Endodermal cell (in vitro differentiated cells): ENCODE measurements at regions not wholly inside any gene's neighbourhood (a gene's known extent, or its start where the extent isn't known, plus 50 kb on each side); places are given as distances from the start of the nearest gene placed in this dataset.

ENCODE experiments used
- DNase-seq: peaks from one replicate; pipeline ENCODE4 v3.0.0-alpha.2; 2017
- H3K27ac ChIP-seq: 2 replicates; pipeline ENCODE4 v1.5.1; 2013; ENCODE audit warnings: mild to moderate bottlenecking, low read depth, low read length, moderate library complexity
- H3K27me3 ChIP-seq: 2 replicates; pipeline ENCODE4 v1.6.1; 2013; ENCODE audit warnings: mild to moderate bottlenecking, low read length, moderate library complexity; ENCODE audit not compliant: insufficient read depth, control insufficient read depth, poor library complexity, severe bottlenecking
- H3K36me3 ChIP-seq: 2 replicates; pipeline ENCODE4 v1.7.0; 2013; ENCODE audit warnings: mild to moderate bottlenecking, low read length, moderate library complexity; ENCODE audit not compliant: control insufficient read depth, insufficient read depth
- H3K4me1 ChIP-seq: one replicate; pipeline ENCODE4 v1.7.0; 2013; ENCODE audit warnings: low read length; ENCODE audit not compliant: control insufficient read depth, insufficient read depth
- H3K4me3 ChIP-seq: 2 replicates; pipeline ENCODE4 v1.5.1; 2013; ENCODE audit warnings: mild to moderate bottlenecking, low read length, moderate library complexity
- H3K9ac ChIP-seq: 2 replicates; pipeline ENCODE4 v1.6.1; 2013; ENCODE audit warnings: mild to moderate bottlenecking, low read length, moderate library complexity; ENCODE audit not compliant: poor library complexity, severe bottlenecking; ENCODE audit errors: extremely low read depth
- H3K9me3 ChIP-seq: 2 replicates; pipeline ENCODE4 v1.6.1; 2013; ENCODE audit warnings: mild to moderate bottlenecking, low read length, moderate library complexity; ENCODE audit not compliant: control insufficient read depth
- H3K27ac Mint-ChIP-seq: 2 replicates; pipeline ENCODE4 v1.8.0; 2020; ENCODE audit warnings: mixed read lengths
- H3K27me3 Mint-ChIP-seq: 2 replicates; pipeline ENCODE4 v1.8.0; 2021; ENCODE audit warnings: mild to moderate bottlenecking, mixed read lengths; ENCODE audit not compliant: insufficient read depth
- H3K36me3 Mint-ChIP-seq: 2 replicates; pipeline ENCODE4 v1.8.0; 2020; ENCODE audit warnings: low read depth, mixed read lengths
- H3K4me1 Mint-ChIP-seq: 2 replicates; pipeline ENCODE4 v1.8.0; 2020; ENCODE audit warnings: mixed read lengths
- H3K4me3 Mint-ChIP-seq: 2 replicates; pipeline ENCODE4 v1.8.0; 2020; ENCODE audit warnings: mild to moderate bottlenecking, moderate library complexity, mixed read lengths
- H3K9me3 Mint-ChIP-seq: 2 replicates; pipeline ENCODE4 v1.8.0; 2020; ENCODE audit warnings: mild to moderate bottlenecking, mixed read lengths
- WGBS, 2 experiments: methylation state at CpG; one replicate each; pipeline versions ENCODE4 v1.1.5 to v1.1.7; 2013; ENCODE audit warnings: missing lambda C conversion rate in 2 of 2, mixed read lengths in 1 of 2; ENCODE audit not compliant: insufficient coverage in 1 of 2, insufficient read length in 1 of 2; 5-methylcytosine and 5-hydroxymethylcytosine counted together
- TF ChIP-seq, protein P1 (sequence below): fragments of 200-600 bp; sonication (generic); conservative IDR thresholded peaks from 2 replicates; pipeline ENCODE4 v1.5.0; 2021; ENCODE audit warnings: antibody characterized with exemption, mild to moderate bottlenecking

DNA sequence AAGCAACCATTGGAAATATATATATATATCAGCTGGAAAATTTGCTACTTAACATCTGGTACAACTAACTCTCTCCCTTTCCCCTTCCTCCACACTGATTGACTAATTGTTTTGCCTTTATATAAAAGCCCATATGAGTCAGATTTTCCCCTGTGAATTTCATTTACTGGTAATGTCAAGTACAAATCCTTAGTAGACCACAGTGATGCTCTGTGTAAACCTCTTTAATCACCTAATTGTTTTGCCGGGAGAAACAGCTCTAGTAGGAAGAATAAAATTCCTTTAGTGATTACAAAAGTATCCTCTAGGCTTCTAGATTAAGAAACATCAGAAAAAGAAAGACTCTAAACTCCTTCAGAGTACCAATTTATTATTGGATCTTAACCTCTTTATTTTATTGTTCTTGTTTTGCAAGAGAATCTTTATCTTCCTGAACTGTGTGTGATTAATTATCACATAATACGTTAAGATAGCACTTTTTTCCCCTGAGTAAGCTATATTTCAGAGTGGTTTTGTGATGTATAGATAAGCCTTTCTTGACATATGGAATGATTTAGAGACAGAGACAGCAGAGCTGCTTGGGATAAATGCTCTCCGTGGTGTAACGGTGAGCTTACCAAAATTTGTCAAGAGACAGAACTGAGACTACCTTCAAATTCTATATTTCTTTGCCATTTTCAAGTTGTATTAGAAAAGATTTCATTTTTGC, 1606.4 kb upstream of the TENM3 start:
- no peak for DNase-seq
- H3K27ac ChIP-seq: no peak overlapping the region
- 80 to 93% methylated on average over 1 to 3 of the region's 4 CpGs for WGBS, 2 experiments

DNA sequence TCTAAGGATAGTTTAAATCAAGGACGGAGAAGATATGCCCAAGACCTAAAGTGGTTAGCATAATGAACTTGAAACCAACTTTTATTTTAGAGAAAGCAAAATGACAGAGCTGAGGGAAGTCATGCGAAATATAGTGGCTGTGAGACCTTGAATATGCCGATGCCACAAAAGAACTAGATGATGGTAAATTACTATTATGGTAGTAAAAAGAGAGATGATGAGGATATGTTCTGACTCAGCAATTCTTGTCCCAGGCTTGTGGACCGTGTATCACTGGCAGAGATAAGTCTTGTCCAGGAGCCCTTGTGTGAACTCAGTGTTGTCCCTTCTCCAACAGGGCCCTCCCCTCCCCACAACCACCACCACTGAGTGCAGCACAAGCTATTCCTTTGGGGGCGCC, 1605.6 kb upstream of the TENM3 start:
- Mint-ChIP-seq H3K36me3 (no peaks in the 10 kb centered on the region), H3K27ac (no peak overlapping the region), H3K4me1 (peaks cover 5% of the 10 kb centered on the region), H3K9me3 (no peaks in the 10 kb centered on the region), H3K4me3 (no peak overlapping the region), H3K27me3 (no peaks in the 10 kb centered on the region)
- Histone ChIP-seq H3K4me3 (no peak overlapping the region), H3K4me1 (no peaks in the 10 kb centered on the region), H3K9me3 (no peaks in the 10 kb centered on the region), H3K27ac (no peak overlapping the region), H3K9ac (no peak overlapping the region), H3K27me3 (no peaks in the 10 kb centered on the region), H3K36me3 (no peaks in the 10 kb centered on the region)
- TF ChIP-seq, protein P1, sequence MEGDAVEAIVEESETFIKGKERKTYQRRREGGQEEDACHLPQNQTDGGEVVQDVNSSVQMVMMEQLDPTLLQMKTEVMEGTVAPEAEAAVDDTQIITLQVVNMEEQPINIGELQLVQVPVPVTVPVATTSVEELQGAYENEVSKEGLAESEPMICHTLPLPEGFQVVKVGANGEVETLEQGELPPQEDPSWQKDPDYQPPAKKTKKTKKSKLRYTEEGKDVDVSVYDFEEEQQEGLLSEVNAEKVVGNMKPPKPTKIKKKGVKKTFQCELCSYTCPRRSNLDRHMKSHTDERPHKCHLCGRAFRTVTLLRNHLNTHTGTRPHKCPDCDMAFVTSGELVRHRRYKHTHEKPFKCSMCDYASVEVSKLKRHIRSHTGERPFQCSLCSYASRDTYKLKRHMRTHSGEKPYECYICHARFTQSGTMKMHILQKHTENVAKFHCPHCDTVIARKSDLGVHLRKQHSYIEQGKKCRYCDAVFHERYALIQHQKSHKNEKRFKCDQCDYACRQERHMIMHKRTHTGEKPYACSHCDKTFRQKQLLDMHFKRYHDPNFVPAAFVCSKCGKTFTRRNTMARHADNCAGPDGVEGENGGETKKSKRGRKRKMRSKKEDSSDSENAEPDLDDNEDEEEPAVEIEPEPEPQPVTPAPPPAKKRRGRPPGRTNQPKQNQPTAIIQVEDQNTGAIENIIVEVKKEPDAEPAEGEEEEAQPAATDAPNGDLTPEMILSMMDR: no peak
- WGBS, 2 experiments: 95 to 97% methylated on average over 3 to 5 of the region's 5 CpGs
- no peak for DNase-seq

More for the DNA sequence above, 1606.4 kb upstream of the TENM3 start:
- H3K4me3 ChIP-seq: no peak overlapping the region
- Mint-ChIP-seq H3K4me1 (peaks cover 5% of the 10 kb centered on the region), H3K4me3 (no peak overlapping the region), H3K27ac (no peak overlapping the region), H3K9me3 (no peaks in the 10 kb centered on the region), H3K27me3 (no peaks in the 10 kb centered on the region), H3K36me3 (no peaks in the 10 kb centered on the region)
- H3K4me1 ChIP-seq: no peaks in the 10 kb centered on the region
- no peaks in the 10 kb centered on the region for H3K36me3 ChIP-seq
- TF ChIP-seq, protein P1: no peak
- H3K9ac ChIP-seq: no peak overlapping the region
- H3K9me3 ChIP-seq: no peaks in the 10 kb centered on the region
- no peaks in the 10 kb centered on the region for H3K27me3 ChIP-seq

DNA sequence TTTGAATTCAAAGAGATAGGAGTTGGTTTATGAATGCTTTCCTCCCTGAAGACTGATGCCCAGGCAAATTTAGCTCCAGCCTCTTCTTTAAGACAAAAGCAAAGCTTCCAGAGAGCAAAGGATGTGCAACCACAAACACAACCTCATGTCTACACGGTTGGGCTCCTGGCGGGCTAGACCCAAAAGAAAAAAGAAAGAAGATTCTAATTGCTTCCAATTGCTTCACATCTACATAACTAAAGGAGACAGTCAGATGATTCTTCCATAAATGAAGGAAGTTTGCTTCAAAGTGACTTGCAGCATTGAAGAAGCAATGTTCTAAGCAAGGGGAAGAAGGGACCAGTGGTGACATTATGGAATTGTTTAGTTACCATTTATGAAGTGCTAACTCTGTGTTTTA, 1603.0 kb upstream of the TENM3 start:
- Histone ChIP-seq H3K27ac (no peak overlapping the region), H3K9me3 (no peaks in the 10 kb centered on the region), H3K27me3 (no peaks in the 10 kb centered on the region), H3K36me3 (no peaks in the 10 kb centered on the region), H3K4me3 (no peak overlapping the region), H3K9ac (no peak overlapping the region), H3K4me1 (no peaks in the 10 kb centered on the region)
- TF ChIP-seq, protein P1: no peak
- Mint-ChIP-seq H3K27ac (no peak overlapping the region), H3K9me3 (no peaks in the 10 kb centered on the region), H3K27me3 (no peaks in the 10 kb centered on the region), H3K4me1 (peaks cover 5% of the 10 kb centered on the region), H3K4me3 (no peak overlapping the region), H3K36me3 (no peaks in the 10 kb centered on the region)
- WGBS, 2 experiments: 32% methylated on average over 2 of the region's 2 CpGs; no CpG with 5 or more reads in 1 of the 2 experiments
- peak; percentile 48 for DNase-seq
